Activated B cell treated with CpG ODN at 0.5 μM for 24 hours (primary cell): ENCODE measurements at regions not wholly inside any gene's neighbourhood (a gene's known extent, or its start where the extent isn't known, plus 50 kb on each side); places are given as distances from the start of the nearest gene placed in this dataset.

Experiments used
- ATAC-seq: fragments of 200-7000 bp; cut with Tn5 transposase; one replicate; pipeline ENCODE4 v1.10.0; 2021; ENCODE audit warnings: low read depth, mild to moderate bottlenecking, moderate library complexity
- CTCF ChIA-PET: fragments of 350-600 bp; sonication (Branson Sonifier 250); formaldehyde crosslinking; loops from one replicate; lab custom pipeline; 2021; ENCODE audit warnings: antibody characterized with exemption; lab: Charles Lee
- POLR2A ChIA-PET: fragments of 350-600 bp; sonication (Branson Sonifier 250); formaldehyde crosslinking; loops from one replicate; lab custom pipeline; 2021; ENCODE audit warnings: antibody characterized with exemption; lab: Charles Lee
- DNase-seq: peaks from one replicate; pipeline ENCODE4 v3.0.0; 2022
- H3K27ac Mint-ChIP-seq: one replicate; pipeline ENCODE4 v1.8.0; 2020; ENCODE audit warnings: mixed read lengths
- H3K27me3 Mint-ChIP-seq: one replicate; pipeline ENCODE4 v1.8.0; 2021; ENCODE audit warnings: mixed read lengths
- H3K36me3 Mint-ChIP-seq: one replicate; pipeline ENCODE4 v1.8.0; 2021; ENCODE audit warnings: low read depth, mixed read lengths
- H3K4me1 Mint-ChIP-seq: one replicate; pipeline ENCODE4 v1.8.0; 2021; ENCODE audit warnings: mixed read lengths
- H3K4me3 Mint-ChIP-seq: one replicate; pipeline ENCODE4 v1.8.0; 2020; ENCODE audit warnings: mild to moderate bottlenecking, mixed read lengths
- H3K9me3 Mint-ChIP-seq: one replicate; pipeline ENCODE4 v1.8.0; 2020; ENCODE audit warnings: mixed read lengths
- CTCF ChIP-seq: fragments of 200-600 bp; IDR thresholded peaks from one replicate; pipeline ENCODE4 v1.8.0; 2022; ENCODE audit warnings: antibody characterized with exemption, mild to moderate bottlenecking
- intact Hi-C: fragments of 100-400 bp; cut with micrococcal nuclease; formaldehyde crosslinking; loops from one replicate; pipeline ENCODE4 v1.15.1; 2024

- H3K27me3 Mint-ChIP-seq: peaks cover 2% of the 10 kb centered on the region
- peaks cover 3% of the 10 kb centered on the region for H3K9me3 Mint-ChIP-seq
- ATAC-seq (no peak), DNase-seq (no peak)
- ChIA-PET POLR2A (no interaction called here), CTCF (no interaction called here)
- no peaks in the 10 kb centered on the region for H3K4me1 Mint-ChIP-seq
- intact Hi-C loops: no loop called here
- TF ChIP-seq CTCF: no peak
- H3K27ac Mint-ChIP-seq: no peak overlapping the region
- H3K4me3 Mint-ChIP-seq: no peak overlapping the region
- no peaks in the 10 kb centered on the region for H3K36me3 Mint-ChIP-seq
These were observed 60.3 kb upstream of the GRHL3 start for GRCh38 chr1:24258735-24259424.

- intact Hi-C loops: no loop called here
- Mint-ChIP-seq H3K36me3 (no peaks in the 10 kb centered on the region), H3K4me3 (no peak overlapping the region), H3K9me3 (peaks cover under 1% of the 10 kb centered on the region), H3K27ac (no peak overlapping the region), H3K27me3 (peaks cover 2% of the 10 kb centered on the region), H3K4me1 (no peaks in the 10 kb centered on the region)
- DNase-seq (no peak), ATAC-seq (no peak)
- POLR2A ChIA-PET: no interaction called here
- TF ChIP-seq CTCF: no peak
- CTCF ChIA-PET: no interaction called here
These were observed 61.8 kb upstream of the GRHL3 start for GRCh38 chr1:24257373-24257772.

GRCh38 chr1:24256687-24257086 is 62.5 kb upstream of the GRHL3 start:
- H3K27ac Mint-ChIP-seq: no peak overlapping the region
- no peaks in the 10 kb centered on the region for H3K36me3 Mint-ChIP-seq
- ATAC-seq (no peak), DNase-seq (no peak)
- ChIA-PET POLR2A (no interaction called here), CTCF (no interaction called here)
- no peak for TF ChIP-seq CTCF
- intact Hi-C loops: no loop called here
- H3K27me3 Mint-ChIP-seq: peaks cover 2% of the 10 kb centered on the region
- H3K9me3 Mint-ChIP-seq: no peaks in the 10 kb centered on the region
- H3K4me3 Mint-ChIP-seq: no peak overlapping the region
- no peaks in the 10 kb centered on the region for H3K4me1 Mint-ChIP-seq

GRCh38 chr1:24255226-24255625 is 63.9 kb upstream of the GRHL3 start:
- intact Hi-C loops: no loop called here
- POLR2A ChIA-PET: no interaction called here
- CTCF ChIA-PET: no interaction called here
- TF ChIP-seq CTCF: no peak
- H3K9me3 Mint-ChIP-seq: no peaks in the 10 kb centered on the region
- H3K4me3 Mint-ChIP-seq: no peak overlapping the region
- H3K27ac Mint-ChIP-seq: no peak overlapping the region
- DNase-seq: no peak
- no peaks in the 10 kb centered on the region for H3K36me3 Mint-ChIP-seq
- no peak for ATAC-seq
- H3K27me3 Mint-ChIP-seq: peaks cover 2% of the 10 kb centered on the region
- H3K4me1 Mint-ChIP-seq: no peaks in the 10 kb centered on the region

GRCh38 chr1:24254783-24255182 is 64.4 kb upstream of the GRHL3 start:
- POLR2A ChIA-PET: no interaction called here
- TF ChIP-seq CTCF: no peak
- ATAC-seq: no peak
- Mint-ChIP-seq H3K4me1 (peaks cover under 1% of the 10 kb centered on the region), H3K27me3 (peaks cover 2% of the 10 kb centered on the region), H3K27ac (no peak overlapping the region), H3K9me3 (no peaks in the 10 kb centered on the region), H3K4me3 (no peak overlapping the region), H3K36me3 (no peaks in the 10 kb centered on the region)
- CTCF ChIA-PET: interaction anchor here (1.3 kb wide), 1 partner anchor 136 kb away, joined by 3 read pairs; no protein-coding TSS in a partner anchor
- intact Hi-C loops: no loop called here
- DNase-seq: no peak
